ENCODE measurements at regions not wholly inside any gene's neighbourhood (a gene's known extent, or its start where the extent isn't known, plus 50 kb on each side); places are given as distances from the start of the nearest gene placed in this dataset.
"Not testable (repeated sequence)": the region's sequence is repeated elsewhere in the genome, so short reads cannot be mapped to it uniquely, and the experiment has no call there.

DNA sequence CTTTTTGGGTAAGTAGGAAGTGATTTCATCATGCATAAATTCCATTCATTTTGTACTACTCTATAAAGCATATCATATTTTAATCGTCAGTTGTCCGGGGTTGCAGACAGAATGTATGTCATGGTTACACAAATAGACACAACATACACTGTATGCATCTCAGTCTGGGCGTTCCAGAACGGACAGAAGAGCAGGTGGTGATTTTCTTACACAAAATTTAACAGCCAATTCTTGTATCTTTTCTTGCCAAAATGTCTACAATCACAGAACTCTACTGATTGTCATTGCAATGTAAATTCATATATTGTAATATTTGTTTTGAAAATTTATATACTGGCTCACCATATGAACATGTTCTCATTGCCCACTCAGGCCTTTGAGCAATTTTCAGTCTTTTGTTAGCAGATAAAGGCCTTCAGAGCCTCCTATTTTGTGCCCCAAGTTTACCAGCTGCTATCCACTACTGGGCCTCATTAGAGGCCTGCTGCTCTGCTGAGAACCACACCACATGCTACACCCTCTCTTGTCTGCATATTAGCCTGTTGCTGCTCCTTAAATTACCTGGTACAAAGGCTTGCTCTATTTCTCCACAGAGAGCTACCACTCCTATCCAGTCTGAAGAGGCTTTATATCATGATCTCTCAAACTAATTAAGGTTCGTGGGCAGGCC is 61.5 kb downstream of the PRDM13 start:
- H3K27ac ChIP-seq (ENCODE audit: low read depth in 2 of 2, low read length in 2 of 2): no peak overlapping the region
- no peaks in the 10 kb centered on the region for H3K36me3 ChIP-seq (ENCODE audit: control insufficient read depth in 2 of 2, insufficient read depth in 2 of 2, low read length in 2 of 2)
- H3K9ac ChIP-seq (ENCODE audit: low read depth in 1 of 2, low read length in 2 of 2): no peak overlapping the region
- H3K4me3 ChIP-seq (ENCODE audit: low read length in 2 of 2): no peak overlapping the region
- H3K4me1 ChIP-seq (ENCODE audit: control insufficient read depth in 2 of 2, insufficient read depth in 2 of 2, low read length in 2 of 2): no peaks in the 10 kb centered on the region
- no peaks in the 10 kb centered on the region for H3K9me3 ChIP-seq (ENCODE audit: control insufficient read depth in 2 of 2, low read length in 2 of 2)
- no peaks in the 10 kb centered on the region for H3K27me3 ChIP-seq (ENCODE audit: control insufficient read depth in 2 of 2, insufficient read depth in 2 of 2, low read length in 2 of 2)

DNA sequence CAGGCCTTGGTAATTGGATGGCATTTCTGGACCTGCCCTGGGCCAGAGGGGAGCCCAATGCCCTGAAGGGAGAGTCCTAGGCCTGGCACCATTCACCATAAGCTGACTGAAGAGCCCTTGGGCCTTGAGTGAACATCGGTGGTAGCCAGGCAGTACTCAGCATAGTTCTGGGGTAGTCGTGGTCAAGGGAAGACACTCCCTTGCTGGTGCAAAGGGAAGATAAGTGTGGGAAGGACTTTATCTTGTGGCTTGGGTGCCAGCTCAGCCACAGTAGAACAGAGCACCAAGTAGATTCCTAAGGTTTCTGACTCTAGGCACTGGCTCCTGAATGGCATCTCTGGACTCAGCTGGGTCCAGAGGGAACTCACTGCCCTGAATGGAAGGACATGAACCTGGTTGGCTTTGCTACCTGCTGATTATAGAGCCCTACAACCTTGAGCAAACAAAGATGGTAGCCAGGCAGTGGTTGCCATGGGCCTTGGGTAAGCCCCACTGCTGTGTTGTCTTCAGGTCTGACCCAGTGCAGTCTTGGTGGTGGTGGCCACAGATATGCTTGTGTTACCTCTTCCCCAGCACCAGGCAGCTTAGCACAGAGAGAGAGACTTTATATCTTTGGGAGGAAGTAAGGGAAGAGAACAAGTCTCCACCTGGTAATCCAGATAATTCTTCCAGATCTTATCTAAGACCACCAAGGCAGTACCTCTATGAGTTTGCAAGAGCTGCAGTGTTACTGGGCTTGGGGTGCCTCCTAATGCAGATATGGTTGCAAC is 83.5 kb downstream of the PRDM13 start:
- Histone ChIP-seq H3K4me1 (ENCODE audit: control insufficient read depth in 2 of 2, insufficient read depth in 2 of 2, low read length in 2 of 2) (no peaks in the 10 kb centered on the region), H3K9ac (ENCODE audit: low read depth in 1 of 2, low read length in 2 of 2) (no peak overlapping the region), H3K36me3 (ENCODE audit: control insufficient read depth in 2 of 2, insufficient read depth in 2 of 2, low read length in 2 of 2) (no peaks in the 10 kb centered on the region), H3K9me3 (ENCODE audit: control insufficient read depth in 2 of 2, low read length in 2 of 2) (no peaks in the 10 kb centered on the region), H3K4me3 (ENCODE audit: low read length in 2 of 2) (no peak overlapping the region), H3K27me3 (ENCODE audit: control insufficient read depth in 2 of 2, insufficient read depth in 2 of 2, low read length in 2 of 2) (no peaks in the 10 kb centered on the region), H3K27ac (ENCODE audit: low read depth in 2 of 2, low read length in 2 of 2) (no peak overlapping the region)

- not testable (repeated sequence) for H3K9ac ChIP-seq (ENCODE audit: low read depth in 1 of 2, low read length in 2 of 2); H3K9me3 ChIP-seq (ENCODE audit: control insufficient read depth in 2 of 2, low read length in 2 of 2); H3K27me3 ChIP-seq (ENCODE audit: control insufficient read depth in 2 of 2, insufficient read depth in 2 of 2, low read length in 2 of 2); H3K4me1 ChIP-seq (ENCODE audit: control insufficient read depth in 2 of 2, insufficient read depth in 2 of 2, low read length in 2 of 2); H3K4me3 ChIP-seq (ENCODE audit: low read length in 2 of 2); H3K27ac ChIP-seq (ENCODE audit: low read depth in 2 of 2, low read length in 2 of 2); H3K36me3 ChIP-seq (ENCODE audit: control insufficient read depth in 2 of 2, insufficient read depth in 2 of 2, low read length in 2 of 2)
Measured at GRCh38 chr6:99702287-99702686, 95.7 kb downstream of the PRDM13 start.

DNA sequence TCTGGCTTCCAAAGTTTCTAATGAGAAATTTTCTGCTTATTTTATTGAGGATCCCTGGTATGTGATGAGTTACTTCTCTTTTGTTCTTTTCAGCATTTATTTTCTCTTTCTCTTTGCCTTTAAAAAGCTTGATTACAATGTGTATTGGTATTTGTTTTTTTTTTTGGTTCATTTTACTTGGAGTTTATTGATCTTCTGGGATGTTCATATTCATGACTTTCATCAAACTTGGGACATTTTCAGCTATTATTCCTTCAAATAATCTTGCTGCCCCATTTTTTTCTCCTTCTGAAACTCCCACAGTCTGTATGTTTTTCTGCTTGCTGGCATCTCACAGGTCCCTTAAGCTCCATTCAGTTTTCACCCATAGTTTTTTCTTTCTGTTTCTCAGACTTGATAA is 102.4 kb downstream of the PRDM13 start:
- Histone ChIP-seq H3K4me1 (ENCODE audit: control insufficient read depth in 2 of 2, insufficient read depth in 2 of 2, low read length in 2 of 2) (no peaks in the 10 kb centered on the region), H3K9ac (ENCODE audit: low read depth in 1 of 2, low read length in 2 of 2) (no peak overlapping the region), H3K36me3 (ENCODE audit: control insufficient read depth in 2 of 2, insufficient read depth in 2 of 2, low read length in 2 of 2) (no peaks in the 10 kb centered on the region), H3K4me3 (ENCODE audit: low read length in 2 of 2) (no peak overlapping the region), H3K27ac (ENCODE audit: low read depth in 2 of 2, low read length in 2 of 2) (no peak overlapping the region), H3K27me3 (ENCODE audit: control insufficient read depth in 2 of 2, insufficient read depth in 2 of 2, low read length in 2 of 2) (no peaks in the 10 kb centered on the region), H3K9me3 (ENCODE audit: control insufficient read depth in 2 of 2, low read length in 2 of 2) (no peaks in the 10 kb centered on the region)

- H3K9ac ChIP-seq (ENCODE audit: low read depth in 1 of 2, low read length in 2 of 2): no peak overlapping the region
- H3K36me3 ChIP-seq (ENCODE audit: control insufficient read depth in 2 of 2, insufficient read depth in 2 of 2, low read length in 2 of 2): no peaks in the 10 kb centered on the region
- no peaks in the 10 kb centered on the region for H3K4me1 ChIP-seq (ENCODE audit: control insufficient read depth in 2 of 2, insufficient read depth in 2 of 2, low read length in 2 of 2)
Measured at GRCh38 chr6:99711302-99711701, 104.7 kb downstream of the PRDM13 start.

DNA sequence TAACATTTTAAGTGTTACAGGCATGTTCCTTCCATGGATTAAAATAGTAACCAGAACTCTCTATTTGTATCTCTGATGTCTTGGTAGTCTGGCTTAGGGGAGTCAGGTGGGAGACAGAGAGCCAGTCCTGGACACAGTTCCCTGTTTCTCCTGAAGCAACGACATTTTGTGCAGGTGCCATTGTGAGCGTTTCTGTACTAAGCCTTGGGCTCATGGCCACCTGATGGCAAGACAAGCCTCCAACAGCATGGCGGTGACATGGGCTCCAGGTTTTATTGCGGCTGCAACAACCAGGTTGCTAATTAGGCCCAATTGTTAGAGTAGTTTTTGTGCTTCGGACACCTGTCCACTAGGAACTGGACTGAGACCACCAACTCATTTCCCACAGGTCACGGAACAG is 105.3 kb downstream of the PRDM13 start:
- no peak overlapping the region for H3K4me3 ChIP-seq (ENCODE audit: low read length in 2 of 2)
- no peaks in the 10 kb centered on the region for H3K27me3 ChIP-seq (ENCODE audit: control insufficient read depth in 2 of 2, insufficient read depth in 2 of 2, low read length in 2 of 2)
- no peaks in the 10 kb centered on the region for H3K36me3 ChIP-seq (ENCODE audit: control insufficient read depth in 2 of 2, insufficient read depth in 2 of 2, low read length in 2 of 2)
- no peak overlapping the region for H3K9ac ChIP-seq (ENCODE audit: low read depth in 1 of 2, low read length in 2 of 2)
- no peaks in the 10 kb centered on the region for H3K9me3 ChIP-seq (ENCODE audit: control insufficient read depth in 2 of 2, low read length in 2 of 2)
- H3K4me1 ChIP-seq (ENCODE audit: control insufficient read depth in 2 of 2, insufficient read depth in 2 of 2, low read length in 2 of 2): no peaks in the 10 kb centered on the region
- no peak overlapping the region for H3K27ac ChIP-seq (ENCODE audit: low read depth in 2 of 2, low read length in 2 of 2)

More at GRCh38 chr6:99711302-99711701, 104.7 kb downstream of the PRDM13 start:
- no peak overlapping the region for H3K4me3 ChIP-seq (ENCODE audit: low read length in 2 of 2)
- no peaks in the 10 kb centered on the region for H3K27me3 ChIP-seq (ENCODE audit: control insufficient read depth in 2 of 2, insufficient read depth in 2 of 2, low read length in 2 of 2)
- no peaks in the 10 kb centered on the region for H3K9me3 ChIP-seq (ENCODE audit: control insufficient read depth in 2 of 2, low read length in 2 of 2)
- no peak overlapping the region for H3K27ac ChIP-seq (ENCODE audit: low read depth in 2 of 2, low read length in 2 of 2)

- H3K4me1 ChIP-seq (ENCODE audit: control insufficient read depth in 2 of 2, insufficient read depth in 2 of 2, low read length in 2 of 2): no peaks in the 10 kb centered on the region
- no peaks in the 10 kb centered on the region for H3K9me3 ChIP-seq (ENCODE audit: control insufficient read depth in 2 of 2, low read length in 2 of 2)
- H3K4me3 ChIP-seq (ENCODE audit: low read length in 2 of 2): no peak overlapping the region
- H3K9ac ChIP-seq (ENCODE audit: low read depth in 1 of 2, low read length in 2 of 2): no peak overlapping the region
- H3K36me3 ChIP-seq (ENCODE audit: control insufficient read depth in 2 of 2, insufficient read depth in 2 of 2, low read length in 2 of 2): no peaks in the 10 kb centered on the region
- no peak overlapping the region for H3K27ac ChIP-seq (ENCODE audit: low read depth in 2 of 2, low read length in 2 of 2)
- no peaks in the 10 kb centered on the region for H3K27me3 ChIP-seq (ENCODE audit: control insufficient read depth in 2 of 2, insufficient read depth in 2 of 2, low read length in 2 of 2)
Measured at GRCh38 chr6:99712519-99712918, 105.9 kb downstream of the PRDM13 start.

DNA sequence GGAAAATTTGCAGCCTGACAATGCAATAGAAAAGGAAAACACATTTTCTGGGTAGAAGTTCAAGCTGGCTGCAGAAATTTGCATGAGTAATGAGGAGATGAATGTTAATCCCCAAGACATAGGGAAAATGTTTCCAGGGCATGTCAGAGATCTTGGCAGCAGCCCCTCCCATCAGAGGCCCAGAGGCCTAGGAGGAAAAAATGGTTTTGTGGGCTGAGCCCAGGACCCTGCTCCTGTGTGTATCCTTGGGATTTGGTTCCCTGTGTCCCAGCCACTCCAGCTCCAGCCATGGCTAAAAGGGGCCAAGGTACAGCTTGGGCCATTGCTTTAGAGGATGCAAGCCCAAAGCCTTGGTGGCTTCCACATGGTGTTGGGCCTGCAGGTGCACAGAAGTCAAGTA is 115.4 kb downstream of the PRDM13 start:
- not testable (repeated sequence) for H3K27me3 ChIP-seq (ENCODE audit: control insufficient read depth in 2 of 2, insufficient read depth in 2 of 2, low read length in 2 of 2); H3K4me1 ChIP-seq (ENCODE audit: control insufficient read depth in 2 of 2, insufficient read depth in 2 of 2, low read length in 2 of 2); H3K9ac ChIP-seq (ENCODE audit: low read depth in 1 of 2, low read length in 2 of 2); H3K4me3 ChIP-seq (ENCODE audit: low read length in 2 of 2); H3K27ac ChIP-seq (ENCODE audit: low read depth in 2 of 2, low read length in 2 of 2); H3K9me3 ChIP-seq (ENCODE audit: control insufficient read depth in 2 of 2, low read length in 2 of 2); H3K36me3 ChIP-seq (ENCODE audit: control insufficient read depth in 2 of 2, insufficient read depth in 2 of 2, low read length in 2 of 2)

DNA sequence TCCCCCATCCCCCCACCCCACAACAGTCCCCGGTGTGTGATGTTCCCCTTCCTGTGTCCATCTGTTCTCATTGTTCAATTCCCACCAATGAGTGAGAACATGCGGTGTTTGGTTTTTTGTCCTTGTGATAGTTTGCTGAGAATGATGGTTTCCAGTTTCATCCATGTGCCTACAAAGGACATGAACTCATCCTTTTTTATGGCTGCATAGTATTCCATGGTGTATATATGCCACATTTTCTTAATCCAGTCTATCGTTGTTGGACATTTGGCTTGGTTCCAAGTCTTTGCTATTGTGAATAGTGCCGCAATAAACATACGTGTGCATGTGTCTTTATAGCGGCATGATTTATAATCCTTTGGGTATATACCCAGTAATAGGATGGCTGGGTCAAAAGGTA is 123.6 kb downstream of the PRDM13 start:
- H3K27me3 ChIP-seq (ENCODE audit: control insufficient read depth in 2 of 2, insufficient read depth in 2 of 2, low read length in 2 of 2); H3K36me3 ChIP-seq (ENCODE audit: control insufficient read depth in 2 of 2, insufficient read depth in 2 of 2, low read length in 2 of 2); H3K4me3 ChIP-seq (ENCODE audit: low read length in 2 of 2); H3K9me3 ChIP-seq (ENCODE audit: control insufficient read depth in 2 of 2, low read length in 2 of 2); H3K9ac ChIP-seq (ENCODE audit: low read depth in 1 of 2, low read length in 2 of 2); H3K27ac ChIP-seq (ENCODE audit: low read depth in 2 of 2, low read length in 2 of 2); H3K4me1 ChIP-seq (ENCODE audit: control insufficient read depth in 2 of 2, insufficient read depth in 2 of 2, low read length in 2 of 2): not testable (repeated sequence)

DNA sequence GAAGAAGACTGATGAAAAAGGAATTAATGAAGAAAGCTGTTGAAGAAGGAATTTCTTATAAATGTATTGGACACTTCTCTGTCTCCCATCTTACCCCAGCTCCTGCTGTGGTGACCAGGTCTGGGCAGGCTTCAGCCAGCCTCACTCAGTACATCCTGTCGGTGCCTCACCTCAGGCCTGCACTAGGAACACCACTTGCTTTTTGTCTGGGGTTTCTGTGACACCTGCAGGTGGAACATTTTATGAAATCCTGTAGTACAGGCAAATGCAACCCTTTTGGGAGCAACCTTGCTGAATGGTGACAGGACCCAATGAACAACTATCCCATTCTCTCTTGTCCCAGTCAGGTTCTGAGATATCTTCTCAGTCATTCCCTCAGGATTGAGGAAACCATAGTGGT is 129.7 kb downstream of the PRDM13 start:
- no peaks in the 10 kb centered on the region for H3K9me3 ChIP-seq (ENCODE audit: control insufficient read depth in 2 of 2, low read length in 2 of 2)
- H3K4me3 ChIP-seq (ENCODE audit: low read length in 2 of 2): no peak overlapping the region
- no peaks in the 10 kb centered on the region for H3K4me1 ChIP-seq (ENCODE audit: control insufficient read depth in 2 of 2, insufficient read depth in 2 of 2, low read length in 2 of 2)
- no peaks in the 10 kb centered on the region for H3K36me3 ChIP-seq (ENCODE audit: control insufficient read depth in 2 of 2, insufficient read depth in 2 of 2, low read length in 2 of 2)
- H3K27me3 ChIP-seq (ENCODE audit: control insufficient read depth in 2 of 2, insufficient read depth in 2 of 2, low read length in 2 of 2): no peaks in the 10 kb centered on the region
- H3K27ac ChIP-seq (ENCODE audit: low read depth in 2 of 2, low read length in 2 of 2): no peak overlapping the region
- H3K9ac ChIP-seq (ENCODE audit: low read depth in 1 of 2, low read length in 2 of 2): no peak overlapping the region

Data from mucosa of rectum (tissue), 2 donors.